ENCODE measurements at regions not wholly inside any gene's neighbourhood (a gene's known extent, or its start where the extent isn't known, plus 50 kb on each side); places are given as distances from the start of the nearest gene placed in this dataset.

GRCh38 chr14:87767567-87767901 lies 225.4 kb downstream of the GALC start:
- Histone ChIP-seq H4K20me1 (ENCODE audit: insufficient read depth, low read length) (no peaks in the 10 kb centered on the region), H3K27ac (ENCODE audit: extremely low read length, insufficient read depth, low read length) (no peak overlapping the region), H3K79me2 (ENCODE audit: insufficient read depth, low read length) (no peaks in the 10 kb centered on the region), H3K36me3 (replicated peaks in 1 of 2; ENCODE audit: control insufficient read depth in 1 of 2, insufficient read depth in 2 of 2, low read length in 2 of 2) (no peaks in the 10 kb centered on the region), H2AFZ (ENCODE audit: low read length) (no peak overlapping the region), H3K4me1 (ENCODE audit: insufficient read depth, low read length) (no peaks in the 10 kb centered on the region), H3K4me3 (replicated peaks in 1 of 3; ENCODE audit: insufficient read depth in 1 of 3, low read depth in 2 of 3, low read length in 3 of 3) (no peak overlapping the region), H3K9ac (ENCODE audit: insufficient read depth, low read depth, low read length) (no peak overlapping the region), H3K27me3 (ENCODE audit: control insufficient read depth in 1 of 2, insufficient read depth in 2 of 2, low read length in 2 of 2) (no peaks in the 10 kb centered on the region), H3K9me3 (ENCODE audit: low read length) (no peaks in the 10 kb centered on the region; the same call in 1 of the 2 replicates), H3K4me2 (ENCODE audit: low read depth, low read length) (no peak overlapping the region)
- no peak for ATAC-seq
- in situ Hi-C loops (cut with HindIII; ENCODE audit: extremely low pct_ligation_motif_present, low pct_unique_long_range_greater_than_20kb) (no loop called here), intact Hi-C loops (cut with micrococcal nuclease; ENCODE audit: unreplicated experiment) (no loop called here)
- POLR2A ChIA-PET: no interaction called here
- DNase-seq (ENCODE audit: low spot score): no peak
- BruUV-seq (replicated peaks): no TSS peak
- 2% methylated on average over 2 of the region's 2 CpGs for WGBS (ENCODE audit: low lambda C conversion rate)
- CTCF ChIA-PET (ENCODE audit: low intra/inter-chr PET ratio, low total read pairs): no interaction called here
- FAIRE-seq: no peak
- TF ChIP-seq, protein P1, sequence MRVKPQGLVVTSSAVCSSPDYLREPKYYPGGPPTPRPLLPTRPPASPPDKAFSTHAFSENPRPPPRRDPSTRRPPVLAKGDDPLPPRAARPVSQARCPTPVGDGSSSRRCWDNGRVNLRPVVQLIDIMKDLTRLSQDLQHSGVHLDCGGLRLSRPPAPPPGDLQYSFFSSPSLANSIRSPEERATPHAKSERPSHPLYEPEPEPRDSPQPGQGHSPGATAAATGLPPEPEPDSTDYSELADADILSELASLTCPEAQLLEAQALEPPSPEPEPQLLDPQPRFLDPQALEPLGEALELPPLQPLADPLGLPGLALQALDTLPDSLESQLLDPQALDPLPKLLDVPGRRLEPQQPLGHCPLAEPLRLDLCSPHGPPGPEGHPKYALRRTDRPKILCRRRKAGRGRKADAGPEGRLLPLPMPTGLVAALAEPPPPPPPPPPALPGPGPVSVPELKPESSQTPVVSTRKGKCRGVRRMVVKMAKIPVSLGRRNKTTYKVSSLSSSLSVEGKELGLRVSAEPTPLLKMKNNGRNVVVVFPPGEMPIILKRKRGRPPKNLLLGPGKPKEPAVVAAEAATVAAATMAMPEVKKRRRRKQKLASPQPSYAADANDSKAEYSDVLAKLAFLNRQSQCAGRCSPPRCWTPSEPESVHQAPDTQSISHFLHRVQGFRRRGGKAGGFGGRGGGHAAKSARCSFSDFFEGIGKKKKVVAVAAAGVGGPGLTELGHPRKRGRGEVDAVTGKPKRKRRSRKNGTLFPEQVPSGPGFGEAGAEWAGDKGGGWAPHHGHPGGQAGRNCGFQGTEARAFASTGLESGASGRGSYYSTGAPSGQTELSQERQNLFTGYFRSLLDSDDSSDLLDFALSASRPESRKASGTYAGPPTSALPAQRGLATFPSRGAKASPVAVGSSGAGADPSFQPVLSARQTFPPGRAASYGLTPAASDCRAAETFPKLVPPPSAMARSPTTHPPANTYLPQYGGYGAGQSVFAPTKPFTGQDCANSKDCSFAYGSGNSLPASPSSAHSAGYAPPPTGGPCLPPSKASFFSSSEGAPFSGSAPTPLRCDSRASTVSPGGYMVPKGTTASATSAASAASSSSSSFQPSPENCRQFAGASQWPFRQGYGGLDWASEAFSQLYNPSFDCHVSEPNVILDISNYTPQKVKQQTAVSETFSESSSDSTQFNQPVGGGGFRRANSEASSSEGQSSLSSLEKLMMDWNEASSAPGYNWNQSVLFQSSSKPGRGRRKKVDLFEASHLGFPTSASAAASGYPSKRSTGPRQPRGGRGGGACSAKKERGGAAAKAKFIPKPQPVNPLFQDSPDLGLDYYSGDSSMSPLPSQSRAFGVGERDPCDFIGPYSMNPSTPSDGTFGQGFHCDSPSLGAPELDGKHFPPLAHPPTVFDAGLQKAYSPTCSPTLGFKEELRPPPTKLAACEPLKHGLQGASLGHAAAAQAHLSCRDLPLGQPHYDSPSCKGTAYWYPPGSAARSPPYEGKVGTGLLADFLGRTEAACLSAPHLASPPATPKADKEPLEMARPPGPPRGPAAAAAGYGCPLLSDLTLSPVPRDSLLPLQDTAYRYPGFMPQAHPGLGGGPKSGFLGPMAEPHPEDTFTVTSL (CRISPR knock-in tag; IDR thresholded peaks at IDR 0.05; ENCODE audit: borderline replicate concordance): no peak
- TF ChIP-seq NKX3-1 (CRISPR knock-in tag; IDR thresholded peaks at IDR 0.05): no peak
- TF ChIP-seq RBAK (CRISPR knock-in tag; IDR thresholded peaks at IDR 0.05): no peak
- no peak for TF ChIP-seq MAF1 (CRISPR knock-in tag; IDR thresholded peaks at IDR 0.05; ENCODE audit: borderline replicate concordance)
- no peak for TF ChIP-seq ZNF773 (CRISPR knock-in tag; IDR thresholded peaks at IDR 0.05; ENCODE audit: borderline replicate concordance)
- TF ChIP-seq ZNF326 (CRISPR knock-in tag; IDR thresholded peaks at IDR 0.05; ENCODE audit: borderline replicate concordance): no peak
- TF ChIP-seq ZBTB37 (CRISPR knock-in tag; IDR thresholded peaks at IDR 0.05): no peak
- no peak for TF ChIP-seq CEBPG (CRISPR knock-in tag; IDR thresholded peaks at IDR 0.05)
- no peak for TF ChIP-seq FOSL2 (CRISPR knock-in tag; IDR thresholded peaks at IDR 0.05)
- TF ChIP-seq ZNF44 (CRISPR knock-in tag; IDR thresholded peaks at IDR 0.05): no peak
- TF ChIP-seq MATR3 (CRISPR knock-in tag; IDR thresholded peaks at IDR 0.05): no peak
- TF ChIP-seq KAT2B (IDR thresholded peaks at IDR 0.05; ENCODE audit: borderline replicate concordance, low read depth, low read length): no peak
